Thoracic aorta (tissue), 2 donors: ENCODE measurements at regions not wholly inside any gene's neighbourhood (a gene's known extent, or its start where the extent isn't known, plus 50 kb on each side); places are given as distances from the start of the nearest gene placed in this dataset.

Source experiments
- ATAC-seq: fragments of 150-250 bp; one replicate; pipeline ENCODE4 v1.8.0; 2017; ENCODE audit warnings: low read depth; ENCODE audit not compliant: insufficient number of reproducible peaks, low FRiP score
- DNase-seq: peaks from one replicate; pipeline ENCODE4 v3.0.0-alpha.2; 2020; ENCODE audit warnings: low spot score
- H3K27ac ChIP-seq, 2 donors: fragments of 200-600 bp; sonication (generic); 1 replicate in 1 of 2; 2 replicates in 1 of 2; pipeline ENCODE4 v1.5.1; 2016; ENCODE audit warnings: mild to moderate bottlenecking in 2 of 2, moderate library complexity in 2 of 2
- H3K27me3 ChIP-seq: fragments of 200-600 bp; sonication (generic); replicated peaks from 2 replicates; pipeline ENCODE4 v1.6.0; 2016; ENCODE audit warnings: mild to moderate bottlenecking; ENCODE audit not compliant: insufficient read depth
- H3K36me3 ChIP-seq: fragments of 200-600 bp; sonication (generic); one replicate; pipeline ENCODE4 v1.5.1; 2016
- H3K4me1 ChIP-seq, 2 donors: fragments of 200-600 bp; sonication (generic); 1 replicate in 1 of 2; 2 replicates in 1 of 2; pipeline versions ENCODE4 v1.5.1 to v1.6.0; 2016; ENCODE audit warnings: low read depth in 2 of 2, mild to moderate bottlenecking in 1 of 2; ENCODE audit not compliant: control insufficient read depth in 1 of 2
- H3K4me3 ChIP-seq: fragments of 200-600 bp; sonication (generic); 2 replicates; pipeline ENCODE4 v1.5.1; 2016; ENCODE audit warnings: mild to moderate bottlenecking
- H3K9me3 ChIP-seq: fragments of 200-600 bp; sonication (generic); 2 replicates; pipeline ENCODE4 v1.5.1; 2016
- TF ChIP-seq, protein P1 (sequence below): fragments of 200-600 bp; sonication (generic); IDR thresholded peaks from one replicate; pipeline ENCODE4 v1.5.1; 2019; ENCODE audit warnings: antibody characterized with exemption

GRCh38 chr9:7368410-7369292 lies 430.9 kb downstream of the DMAC1 start:
- Histone ChIP-seq H3K9me3 (no peaks in the 10 kb centered on the region), H3K4me3 (peak overlapping the region; percentile 22), H3K27ac (no peak overlapping the region), H3K4me1 (peaks cover 8 to 14% of the 10 kb centered on the region in 2 donors), H3K27me3 (no peaks in the 10 kb centered on the region), H3K36me3 (no peaks in the 10 kb centered on the region)
- DNase-seq (no peak), ATAC-seq (no peak)
- TF ChIP-seq, protein P1, sequence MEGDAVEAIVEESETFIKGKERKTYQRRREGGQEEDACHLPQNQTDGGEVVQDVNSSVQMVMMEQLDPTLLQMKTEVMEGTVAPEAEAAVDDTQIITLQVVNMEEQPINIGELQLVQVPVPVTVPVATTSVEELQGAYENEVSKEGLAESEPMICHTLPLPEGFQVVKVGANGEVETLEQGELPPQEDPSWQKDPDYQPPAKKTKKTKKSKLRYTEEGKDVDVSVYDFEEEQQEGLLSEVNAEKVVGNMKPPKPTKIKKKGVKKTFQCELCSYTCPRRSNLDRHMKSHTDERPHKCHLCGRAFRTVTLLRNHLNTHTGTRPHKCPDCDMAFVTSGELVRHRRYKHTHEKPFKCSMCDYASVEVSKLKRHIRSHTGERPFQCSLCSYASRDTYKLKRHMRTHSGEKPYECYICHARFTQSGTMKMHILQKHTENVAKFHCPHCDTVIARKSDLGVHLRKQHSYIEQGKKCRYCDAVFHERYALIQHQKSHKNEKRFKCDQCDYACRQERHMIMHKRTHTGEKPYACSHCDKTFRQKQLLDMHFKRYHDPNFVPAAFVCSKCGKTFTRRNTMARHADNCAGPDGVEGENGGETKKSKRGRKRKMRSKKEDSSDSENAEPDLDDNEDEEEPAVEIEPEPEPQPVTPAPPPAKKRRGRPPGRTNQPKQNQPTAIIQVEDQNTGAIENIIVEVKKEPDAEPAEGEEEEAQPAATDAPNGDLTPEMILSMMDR: no peak

GRCh38 chr9:7367726-7368125 lies 431.9 kb downstream of the DMAC1 start:
- H3K4me3 ChIP-seq: no peak overlapping the region
- DNase-seq: no peak
- no peaks in the 10 kb centered on the region for H3K9me3 ChIP-seq
- no peak overlapping the region for H3K27ac ChIP-seq
- peaks cover 8 to 14% of the 10 kb centered on the region in 2 donors for H3K4me1 ChIP-seq
- H3K36me3 ChIP-seq: no peaks in the 10 kb centered on the region
- no peak for ATAC-seq
- no peaks in the 10 kb centered on the region for H3K27me3 ChIP-seq
- TF ChIP-seq, protein P1: no peak

- Histone ChIP-seq H3K4me1 (peaks cover 8 to 11% of the 10 kb centered on the region in 2 donors), H3K9me3 (no peaks in the 10 kb centered on the region), H3K27ac (no peak overlapping the region), H3K4me3 (no peak overlapping the region), H3K27me3 (no peaks in the 10 kb centered on the region), H3K36me3 (no peaks in the 10 kb centered on the region)
- ATAC-seq (no peak), DNase-seq (no peak)
- TF ChIP-seq, protein P1: no peak
Observed at GRCh38 chr9:7366121-7366520, 433.5 kb downstream of the DMAC1 start.

DNA sequence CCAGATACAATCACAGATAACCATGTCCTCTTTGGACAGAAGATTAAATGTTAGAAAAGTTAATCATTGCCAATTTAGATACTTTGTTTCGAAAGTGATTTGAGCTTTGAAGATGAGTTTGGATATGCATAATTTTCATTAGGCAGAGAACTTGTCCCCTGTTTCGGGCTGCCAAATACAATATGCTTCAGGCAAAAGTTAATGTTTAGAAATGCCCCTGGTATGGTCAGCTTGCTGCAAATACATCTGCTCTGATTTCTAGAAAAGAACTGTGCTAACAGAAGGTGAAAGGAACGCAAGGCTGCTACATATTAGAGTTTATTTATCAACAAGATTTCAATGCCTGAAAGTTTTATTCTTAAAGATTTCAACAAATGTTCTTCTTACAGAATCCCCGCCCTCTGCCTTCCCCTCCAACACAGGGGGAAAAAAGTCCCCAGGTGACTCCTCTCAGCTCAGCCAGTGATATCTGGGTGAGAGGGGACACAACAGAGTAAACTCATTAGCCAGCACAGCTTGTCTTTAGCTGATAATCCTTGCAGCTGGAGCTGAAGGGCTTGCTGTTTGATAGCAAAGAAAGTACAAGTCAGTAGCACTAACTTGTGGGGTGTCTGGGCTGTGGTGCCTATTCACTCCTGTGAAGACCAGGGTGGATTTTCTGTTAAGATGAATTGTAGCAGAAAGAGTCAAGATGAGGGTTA lies 435.7 kb downstream of the DMAC1 start:
- H3K27me3 ChIP-seq: no peaks in the 10 kb centered on the region
- DNase-seq: no peak
- no peak overlapping the region for H3K27ac ChIP-seq
- TF ChIP-seq, protein P1: no peak
- no peaks in the 10 kb centered on the region for H3K9me3 ChIP-seq
- H3K36me3 ChIP-seq: no peaks in the 10 kb centered on the region
- H3K4me3 ChIP-seq: no peak overlapping the region
- no peak for ATAC-seq
- H3K4me1 ChIP-seq: peaks cover 7% of the 10 kb centered on the region in 2 donors

DNA sequence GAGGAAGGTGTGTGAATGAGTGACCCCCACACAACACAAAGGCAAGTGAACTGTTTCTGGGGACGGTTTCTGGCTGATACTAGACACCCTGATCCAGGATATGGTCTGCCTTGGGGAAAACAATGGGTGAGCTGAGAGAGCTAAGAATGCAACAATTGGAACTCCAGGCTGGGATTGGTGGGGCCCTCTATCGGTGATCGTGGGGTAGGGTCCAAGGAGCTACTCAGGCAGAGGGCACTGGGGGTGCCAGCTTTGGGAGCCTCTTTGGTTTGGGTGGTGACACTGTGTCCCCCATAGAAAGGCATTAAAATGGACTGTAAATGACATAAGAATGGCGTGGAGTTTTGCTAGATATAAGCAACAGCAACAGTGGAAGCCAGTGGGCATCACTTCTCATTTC lies 439.1 kb downstream of the DMAC1 start:
- no peak for ATAC-seq
- Histone ChIP-seq H3K4me1 (no peaks in the 10 kb centered on the region), H3K27ac (no peak overlapping the region), H3K9me3 (no peaks in the 10 kb centered on the region), H3K36me3 (no peaks in the 10 kb centered on the region), H3K4me3 (no peak overlapping the region), H3K27me3 (no peaks in the 10 kb centered on the region)
- no peak for DNase-seq
- TF ChIP-seq, protein P1: no peak
